T1000 (cell line): ENCODE measurements at regions not wholly inside any gene's neighbourhood (a gene's known extent, or its start where the extent isn't known, plus 50 kb on each side); places are given as distances from the start of the nearest gene placed in this dataset.
"Not testable (repeated sequence)": the region's sequence is repeated elsewhere in the genome, so short reads cannot be mapped to it uniquely, and the experiment has no call there.

Experiments
- DNase-seq: peaks from one replicate; lab custom pipeline; 2025; ENCODE audit warnings: mixed read lengths; lab: John Stamatoyannopoulos, UW

GRCh38 chr5:171714261-171714660, 71.4 kb upstream of the SMIM23 start:
- no peak for DNase-seq

GRCh38 chr5:171714851-171715250, 70.8 kb upstream of the SMIM23 start:
- DNase-seq: no peak

GRCh38 chr5:171715551-171715950, 70.1 kb upstream of the SMIM23 start:
- DNase-seq: no peak

GRCh38 chr5:171720086-171720485, 65.5 kb upstream of the SMIM23 start:
- DNase-seq: no peak

- DNase-seq: no peak
Measured at GRCh38 chr5:171721464-171721863, 64.2 kb upstream of the SMIM23 start.

- no peak for DNase-seq
Measured at GRCh38 chr5:171724468-171725204, 61.0 kb upstream of the SMIM23 start.

- no peak for DNase-seq
Measured at GRCh38 chr5:171725205-171725601, 60.4 kb upstream of the SMIM23 start.

- DNase-seq: not testable (repeated sequence)
Measured at GRCh38 chr5:171726819-171727218, 58.8 kb upstream of the SMIM23 start.

GRCh38 chr5:171728686-171729085, 56.9 kb upstream of the SMIM23 start:
- no peak for DNase-seq
